CD4-positive, alpha-beta T cell (primary cell): ENCODE measurements at regions not wholly inside any gene's neighbourhood (a gene's known extent, or its start where the extent isn't known, plus 50 kb on each side); places are given as distances from the start of the nearest gene placed in this dataset.

ENCODE experiments used
- ATAC-seq: fragments of 200-7000 bp; cut with Tn5 transposase; one replicate; pipeline ENCODE4 v1.10.0; 2022; ENCODE audit warnings: mild to moderate bottlenecking; ENCODE audit not compliant: poor library complexity
- CTCF ChIA-PET: fragments of 350-600 bp; sonication (Branson Sonifier 250); formaldehyde crosslinking; loops from one replicate; lab custom pipeline; 2021; ENCODE audit warnings: antibody characterized with exemption, inconsistent platforms; lab: Charles Lee
- POLR2A ChIA-PET: fragments of 350-600 bp; sonication (Branson Sonifier 250); formaldehyde crosslinking; loops from one replicate; lab custom pipeline; 2021; ENCODE audit warnings: antibody characterized with exemption, inconsistent platforms; lab: Charles Lee
- DNase-seq, 14 experiments: peaks; one replicate each; pipeline ENCODE4 v3.0.0-alpha.2; 2013 to 2020; ENCODE audit warnings: mixed read lengths in 2 of 14
- H3K27ac ChIP-seq, 2 donors: one replicate each; pipeline versions ENCODE4 v1.5.1 to v1.7.0; 2013; ENCODE audit warnings: low read length in 2 of 2, low read depth in 1 of 2, mild to moderate bottlenecking in 1 of 2
- H3K27me3 ChIP-seq, 2 experiments: 1 replicate in 1 of 2; 2 replicates in 1 of 2; pipeline versions ENCODE4 v1.6.1 to v1.7.0; 2013; ENCODE audit warnings: low read length in 2 of 2, control low read depth in 1 of 2, mild to moderate bottlenecking in 1 of 2, moderate library complexity in 1 of 2; ENCODE audit not compliant: insufficient read depth in 2 of 2, control insufficient read depth in 1 of 2
- H3K36me3 ChIP-seq: one replicate; pipeline ENCODE4 v1.6.1; 2013; ENCODE audit warnings: low read length, control low read depth; ENCODE audit not compliant: insufficient read depth
- H3K4me1 ChIP-seq: one replicate; pipeline ENCODE4 v1.6.1; 2013; ENCODE audit warnings: low read length, control low read depth; ENCODE audit not compliant: insufficient read depth
- H3K4me3 ChIP-seq: one replicate; pipeline ENCODE4 v1.5.1; 2013; ENCODE audit warnings: mild to moderate bottlenecking, low read length, moderate library complexity
- H3K9me3 ChIP-seq, 2 experiments: 1 replicate in 1 of 2; 2 replicates in 1 of 2; pipeline versions ENCODE4 v1.6.1 to v1.7.0; 2013; ENCODE audit warnings: low read length in 2 of 2, mild to moderate bottlenecking in 2 of 2, control low read depth in 1 of 2, moderate library complexity in 1 of 2; ENCODE audit not compliant: control insufficient read depth in 1 of 2, insufficient read depth in 1 of 2
- H3K27ac Mint-ChIP-seq: one replicate; pipeline ENCODE4 v1.8.0; 2020; ENCODE audit warnings: mixed read lengths
- H3K27me3 Mint-ChIP-seq: one replicate; pipeline ENCODE4 v1.8.0; 2021; ENCODE audit warnings: mixed read lengths
- H3K36me3 Mint-ChIP-seq: one replicate; pipeline ENCODE4 v1.8.0; 2021; ENCODE audit warnings: low read depth, mixed read lengths
- H3K4me1 Mint-ChIP-seq: one replicate; pipeline ENCODE4 v1.8.0; 2021; ENCODE audit warnings: low read depth, mixed read lengths
- H3K4me3 Mint-ChIP-seq: one replicate; pipeline ENCODE4 v1.8.0; 2020; ENCODE audit warnings: mild to moderate bottlenecking, mixed read lengths
- H3K9me3 Mint-ChIP-seq: one replicate; pipeline ENCODE4 v1.8.0; 2020; ENCODE audit warnings: mixed read lengths
- intact Hi-C, 2 experiments: fragments of 100-400 bp; cut with DNase I in 1 of 2; cut with micrococcal nuclease in 1 of 2; formaldehyde crosslinking; loops; one replicate each; pipeline versions ENCODE4 v1.15.1 to v1.9.0; 2023 to 2025; cut with DNase I, micrococcal nuclease
- TF ChIP-seq, protein P1 (sequence below): fragments of 200-600 bp; IDR thresholded peaks from one replicate; pipeline ENCODE4 v1.8.0; 2022; ENCODE audit warnings: antibody characterized with exemption, mild to moderate bottlenecking

GRCh38 chr20:57904314-57905105 lies 194.7 kb upstream of the PMEPA1 start:
- Mint-ChIP-seq H3K9me3 (no peaks in the 10 kb centered on the region), H3K4me3 (no peak overlapping the region), H3K4me1 (no peaks in the 10 kb centered on the region), H3K27me3 (peaks cover 22% of the 10 kb centered on the region), H3K27ac (no peak overlapping the region), H3K36me3 (no peaks in the 10 kb centered on the region)
- Histone ChIP-seq H3K4me1 (no peaks in the 10 kb centered on the region), H3K36me3 (no peaks in the 10 kb centered on the region), H3K27ac (no peak overlapping the region), H3K4me3 (no peak overlapping the region), H3K27me3 (peaks cover 7 to 8% of the 10 kb centered on the region in 2 experiments), H3K9me3 (no peaks in the 10 kb centered on the region)
- DNase-seq (no peak), ATAC-seq (no peak)
- TF ChIP-seq, protein P1, sequence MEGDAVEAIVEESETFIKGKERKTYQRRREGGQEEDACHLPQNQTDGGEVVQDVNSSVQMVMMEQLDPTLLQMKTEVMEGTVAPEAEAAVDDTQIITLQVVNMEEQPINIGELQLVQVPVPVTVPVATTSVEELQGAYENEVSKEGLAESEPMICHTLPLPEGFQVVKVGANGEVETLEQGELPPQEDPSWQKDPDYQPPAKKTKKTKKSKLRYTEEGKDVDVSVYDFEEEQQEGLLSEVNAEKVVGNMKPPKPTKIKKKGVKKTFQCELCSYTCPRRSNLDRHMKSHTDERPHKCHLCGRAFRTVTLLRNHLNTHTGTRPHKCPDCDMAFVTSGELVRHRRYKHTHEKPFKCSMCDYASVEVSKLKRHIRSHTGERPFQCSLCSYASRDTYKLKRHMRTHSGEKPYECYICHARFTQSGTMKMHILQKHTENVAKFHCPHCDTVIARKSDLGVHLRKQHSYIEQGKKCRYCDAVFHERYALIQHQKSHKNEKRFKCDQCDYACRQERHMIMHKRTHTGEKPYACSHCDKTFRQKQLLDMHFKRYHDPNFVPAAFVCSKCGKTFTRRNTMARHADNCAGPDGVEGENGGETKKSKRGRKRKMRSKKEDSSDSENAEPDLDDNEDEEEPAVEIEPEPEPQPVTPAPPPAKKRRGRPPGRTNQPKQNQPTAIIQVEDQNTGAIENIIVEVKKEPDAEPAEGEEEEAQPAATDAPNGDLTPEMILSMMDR = no peak
- POLR2A ChIA-PET = no interaction called here
- CTCF ChIA-PET = no interaction called here
- intact Hi-C loops = no loop called here

GRCh38 chr20:57902473-57902872 lies 192.7 kb upstream of the PMEPA1 start:
- H3K9me3 ChIP-seq = no peaks in the 10 kb centered on the region
- no peak overlapping the region for H3K27ac ChIP-seq
- peaks cover 17% of the 10 kb centered on the region for H3K27me3 Mint-ChIP-seq
- H3K36me3 ChIP-seq = no peaks in the 10 kb centered on the region
- ATAC-seq = no peak
- intact Hi-C loops = no loop called here
- no peaks in the 10 kb centered on the region for H3K36me3 Mint-ChIP-seq
- no peaks in the 10 kb centered on the region for H3K4me1 ChIP-seq
- H3K27ac Mint-ChIP-seq = no peak overlapping the region
- CTCF ChIA-PET = no interaction called here
- no peak overlapping the region for H3K4me3 Mint-ChIP-seq
- H3K9me3 Mint-ChIP-seq = no peaks in the 10 kb centered on the region
- peaks cover 7 to 8% of the 10 kb centered on the region in 2 experiments for H3K27me3 ChIP-seq
- no peak for DNase-seq
- TF ChIP-seq, protein P1 = no peak
- no peak overlapping the region for H3K4me3 ChIP-seq
- POLR2A ChIA-PET = no interaction called here
- H3K4me1 Mint-ChIP-seq = no peaks in the 10 kb centered on the region

- Histone ChIP-seq H3K27me3 (peaks cover 7 to 8% of the 10 kb centered on the region in 2 experiments), H3K27ac (no peak overlapping the region), H3K36me3 (no peaks in the 10 kb centered on the region), H3K9me3 (no peaks in the 10 kb centered on the region), H3K4me1 (no peaks in the 10 kb centered on the region), H3K4me3 (no peak overlapping the region)
- intact Hi-C loops = no loop called here
- TF ChIP-seq, protein P1 = no peak
- POLR2A ChIA-PET = no interaction called here
- Mint-ChIP-seq H3K4me3 (no peak overlapping the region), H3K36me3 (no peaks in the 10 kb centered on the region), H3K27ac (no peak overlapping the region), H3K4me1 (no peaks in the 10 kb centered on the region), H3K9me3 (no peaks in the 10 kb centered on the region), H3K27me3 (peaks cover 17% of the 10 kb centered on the region)
- no peak for ATAC-seq
- CTCF ChIA-PET = no interaction called here
- DNase-seq = no peak
Measured at GRCh38 chr20:57901526-57901925, 191.7 kb upstream of the PMEPA1 start.
